ENCODE measurements at regions not wholly inside any gene's neighbourhood (a gene's known extent, or its start where the extent isn't known, plus 50 kb on each side); places are given as distances from the start of the nearest gene placed in this dataset.

GRCh38 chr5:14048434-14048833 is 94.7 kb upstream of the TRIO start:
- no peaks in the 10 kb centered on the region for H4K20me1 ChIP-seq (replicated peaks; ENCODE audit: insufficient read depth)
- H3K4me1 ChIP-seq (ENCODE audit: insufficient read depth): no peaks in the 10 kb centered on the region
- H3K36me3 Mint-ChIP-seq (ENCODE audit: low read depth): no peaks in the 10 kb centered on the region
- TF ChIP-seq CREB1 (CRISPR knock-in tag; IDR thresholded peaks at IDR 0.05; ENCODE audit: low read depth) (no peak), POLR2AphosphoS5 (IDR thresholded peaks at IDR 0.05; ENCODE audit: low read depth) (no peak), EZH2 (IDR thresholded peaks at IDR 0.05; ENCODE audit: low read depth, unreplicated experiment) (no peak), ZNF462 (CRISPR knock-in tag; IDR thresholded peaks at IDR 0.05) (no peak), ZNF331 (CRISPR knock-in tag; IDR thresholded peaks at IDR 0.05; ENCODE audit: low read depth) (no peak), REST (IDR thresholded peaks at IDR 0.05; ENCODE audit: unreplicated experiment) (no peak), NANOG (IDR thresholded peaks at IDR 0.05; ENCODE audit: borderline replicate concordance) (no peak), CTCF (conservative IDR thresholded peaks at IDR 0.05; ENCODE audit: low read depth in 2 of 2) (no peak), JUNB (IDR thresholded peaks at IDR 0.05; ENCODE audit: unreplicated experiment) (no peak), ZNF114 (CRISPR knock-in tag; IDR thresholded peaks at IDR 0.05) (no peak), ETS1 (IDR thresholded peaks at IDR 0.05) (no peak), EZH2phosphoT487 (IDR thresholded peaks at IDR 0.05; ENCODE audit: unreplicated experiment) (no peak), STAT1 (IDR thresholded peaks at IDR 0.05; ENCODE audit: unreplicated experiment) (no peak)
- H3K4me3 Mint-ChIP-seq: no peak overlapping the region
- H3F3A ChIP-seq (replicated peaks; ENCODE audit: low read depth): no peaks in the 10 kb centered on the region
- H3K27me3 Mint-ChIP-seq (ENCODE audit: insufficient read depth, low read depth, poor library complexity): peaks cover 6% of the 10 kb centered on the region
- no peak overlapping the region for H3K4me3 ChIP-seq
- H3K4me1 Mint-ChIP-seq: no peaks in the 10 kb centered on the region
- no peak overlapping the region for H3K27ac ChIP-seq (ENCODE audit: low read depth)
- H3K9me3 Mint-ChIP-seq: no peaks in the 10 kb centered on the region
- ATAC-seq: no peak
- H3K4me2 ChIP-seq: no peak overlapping the region
- no peak overlapping the region for H3K27ac Mint-ChIP-seq
- no peak overlapping the region for H2AFZ ChIP-seq
- H3K27me3 ChIP-seq (ENCODE audit: insufficient read depth): no peaks in the 10 kb centered on the region
- no peaks in the 10 kb centered on the region for H3K79me2 ChIP-seq (replicated peaks; ENCODE audit: insufficient read depth)
- H3K36me3 ChIP-seq (ENCODE audit: insufficient read depth): no peaks in the 10 kb centered on the region
- H3K9me2 ChIP-seq (ENCODE audit: insufficient read depth): no peaks in the 10 kb centered on the region
- DNase-seq (ENCODE audit: low spot score): no peak
